Posterior cingulate gyrus (tissue), 11 donors: ENCODE measurements at regions not wholly inside any gene's neighbourhood (a gene's known extent, or its start where the extent isn't known, plus 50 kb on each side); places are given as distances from the start of the nearest gene placed in this dataset.

Experiments
- DNase-seq, 10 donors: peaks; one replicate each; pipeline versions ENCODE4 v3.0.0 to v3.0.0-alpha.2; 2020 to 2021; ENCODE audit warnings: mixed read lengths in 3 of 10
- intact Hi-C: fragments of 100-400 bp; cut with DNase I; formaldehyde crosslinking; loops from one replicate; pipeline ENCODE4 v1.15.1; 2023

- no peak for DNase-seq
- intact Hi-C loops = no loop called here
Observed at GRCh38 chr1:219367496-219367895, 193.8 kb downstream of the LYPLAL1 start.

- intact Hi-C loops = no loop called here
- no peak for DNase-seq
Observed at GRCh38 chr1:219365451-219365850, 191.8 kb downstream of the LYPLAL1 start.

GRCh38 chr1:219362702-219363101, 189.0 kb downstream of the LYPLAL1 start:
- intact Hi-C loops = no loop called here
- no peak for DNase-seq

- no peak for DNase-seq
- intact Hi-C loops = no loop called here
Observed at GRCh38 chr1:219359126-219359525, 185.4 kb downstream of the LYPLAL1 start.

GRCh38 chr1:219358080-219358479, 184.4 kb downstream of the LYPLAL1 start:
- DNase-seq = no peak

GRCh38 chr1:219354962-219355361, 181.3 kb downstream of the LYPLAL1 start:
- intact Hi-C loops = no loop called here
- no peak for DNase-seq

More at GRCh38 chr1:219358080-219358479, 184.4 kb downstream of the LYPLAL1 start:
- intact Hi-C loops = no loop called here

- DNase-seq = no peak
- intact Hi-C loops = no loop called here
Observed at GRCh38 chr1:219352961-219353651, 179.4 kb downstream of the LYPLAL1 start.

GRCh38 chr1:219350172-219350931, 176.7 kb downstream of the LYPLAL1 start:
- DNase-seq = no peak
- intact Hi-C loops = no loop called here

GRCh38 chr1:219347921-219348391, 174.3 kb downstream of the LYPLAL1 start:
- DNase-seq = peak in 3 of 10 donors; percentile 62 to 68 (median 63)
- intact Hi-C loops = no loop called here

GRCh38 chr1:219347376-219347775, 173.7 kb downstream of the LYPLAL1 start:
- intact Hi-C loops = no loop called here
- DNase-seq = no peak

- no peak for DNase-seq
Observed at GRCh38 chr1:219345953-219346352, 172.3 kb downstream of the LYPLAL1 start.

GRCh38 chr1:219342836-219343235, 169.2 kb downstream of the LYPLAL1 start:
- no peak for DNase-seq
- intact Hi-C loops = no loop called here

More at GRCh38 chr1:219345953-219346352, 172.3 kb downstream of the LYPLAL1 start:
- intact Hi-C loops = no loop called here

- intact Hi-C loops = no loop called here
- no peak for DNase-seq
Observed at GRCh38 chr1:219340796-219341195, 167.1 kb downstream of the LYPLAL1 start.

- DNase-seq = no peak
- intact Hi-C loops = no loop called here
Observed at GRCh38 chr1:219339466-219339865, 165.8 kb downstream of the LYPLAL1 start.

- DNase-seq = no peak
- intact Hi-C loops = no loop called here
Observed at GRCh38 chr1:219337588-219337987, 163.9 kb downstream of the LYPLAL1 start.

- intact Hi-C loops = no loop called here
- no peak for DNase-seq
Observed at GRCh38 chr1:219333626-219334025, 159.9 kb downstream of the LYPLAL1 start.

GRCh38 chr1:219331424-219331823, 157.7 kb downstream of the LYPLAL1 start:
- DNase-seq = no peak
- intact Hi-C loops = no loop called here

GRCh38 chr1:219330669-219331068, 157.0 kb downstream of the LYPLAL1 start:
- intact Hi-C loops = no loop called here
- no peak for DNase-seq

- intact Hi-C loops = no loop called here
- no peak for DNase-seq
Observed at GRCh38 chr1:219330001-219330400, 156.3 kb downstream of the LYPLAL1 start.

GRCh38 chr1:219329578-219329977, 155.9 kb downstream of the LYPLAL1 start:
- DNase-seq = no peak
- intact Hi-C loops = no loop called here

GRCh38 chr1:219326843-219327242, 153.2 kb downstream of the LYPLAL1 start:
- intact Hi-C loops = no loop called here
- peak in 1 of 10 donors; percentile 75 for DNase-seq

GRCh38 chr1:219325368-219325742, 151.7 kb downstream of the LYPLAL1 start:
- intact Hi-C loops = no loop called here
- no peak for DNase-seq
